NCI-H446 (cell line): ENCODE measurements at regions not wholly inside any gene's neighbourhood (a gene's known extent, or its start where the extent isn't known, plus 50 kb on each side); places are given as distances from the start of the nearest gene placed in this dataset.

Experiments
- DNase-seq, 2 experiments: peaks; one replicate each; lab custom pipeline; 2025; lab: John Stamatoyannopoulos, UW

DNA sequence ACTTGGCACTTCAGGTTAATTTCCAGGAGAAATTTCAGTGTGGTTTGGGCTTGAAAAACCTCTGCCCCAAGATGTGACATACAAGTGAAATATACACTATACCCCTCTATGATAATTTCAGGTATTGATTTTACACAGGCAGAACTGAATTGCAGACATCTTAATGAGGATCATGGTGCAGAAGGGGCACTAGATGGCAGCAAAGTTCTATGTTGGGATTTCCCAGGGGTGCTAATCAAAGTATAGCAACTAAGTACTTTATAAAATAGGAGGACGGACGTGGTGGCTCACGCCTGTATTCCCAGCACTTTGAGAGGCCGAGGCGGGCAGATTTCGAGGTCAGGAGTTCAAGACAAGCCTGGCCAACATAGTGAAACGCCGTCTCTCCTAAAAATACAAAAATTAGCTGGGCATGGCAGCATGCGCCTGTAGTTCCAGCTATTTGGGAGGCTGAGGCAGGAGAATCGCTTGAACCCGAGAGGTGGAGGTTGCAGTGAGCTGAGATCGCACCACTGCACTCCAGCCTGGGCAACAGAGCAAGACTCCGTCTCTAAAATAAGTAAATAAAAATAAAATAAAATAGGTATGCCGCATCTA is 555.7 kb downstream of the ETS1 start:
- peak in 1 of 2 experiments; percentile 46 for DNase-seq

DNA sequence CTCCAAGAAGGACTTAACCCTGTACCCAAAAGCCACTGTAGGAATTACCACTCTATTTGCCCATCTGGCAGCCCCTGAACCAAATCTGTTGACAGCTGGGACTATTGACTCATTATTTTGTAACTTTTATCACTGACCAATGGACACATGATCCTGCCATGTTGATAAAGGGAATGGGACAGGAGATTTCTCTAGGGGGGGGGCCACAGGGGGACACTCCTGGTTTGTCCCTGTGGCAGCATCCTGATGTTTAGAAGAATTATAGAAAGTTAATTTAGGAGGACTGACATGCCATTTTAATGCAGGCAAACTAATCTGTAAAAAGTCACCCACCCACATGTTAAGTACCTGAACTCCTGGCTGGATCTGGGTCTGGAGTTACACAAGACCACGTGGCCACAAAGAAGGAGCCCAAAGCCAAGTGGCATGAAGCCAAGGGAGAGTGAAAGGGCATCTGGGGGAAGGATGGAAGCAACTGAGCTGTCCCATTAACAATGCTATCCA is 558.1 kb downstream of the ETS1 start:
- DNase-seq, result no peak

DNA sequence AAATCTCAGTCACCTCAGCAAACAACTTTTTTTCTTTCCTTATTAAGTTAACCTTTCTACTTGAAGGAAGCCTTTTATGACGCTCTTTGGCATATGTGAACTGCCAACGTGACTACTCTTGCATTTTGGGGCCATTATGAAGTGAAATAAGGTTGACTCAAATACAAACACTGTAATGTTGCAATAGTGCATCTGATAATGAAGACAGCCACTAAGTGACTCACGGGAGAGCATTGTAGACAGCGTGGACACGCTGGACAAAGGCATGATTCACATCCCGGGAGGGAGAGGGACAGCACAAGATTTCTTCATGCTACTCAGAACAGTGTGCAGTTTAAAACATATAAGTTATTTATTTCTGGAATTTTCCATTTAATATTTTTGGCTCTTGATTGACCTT is 560.8 kb downstream of the ETS1 start:
- no peak for DNase-seq

DNA sequence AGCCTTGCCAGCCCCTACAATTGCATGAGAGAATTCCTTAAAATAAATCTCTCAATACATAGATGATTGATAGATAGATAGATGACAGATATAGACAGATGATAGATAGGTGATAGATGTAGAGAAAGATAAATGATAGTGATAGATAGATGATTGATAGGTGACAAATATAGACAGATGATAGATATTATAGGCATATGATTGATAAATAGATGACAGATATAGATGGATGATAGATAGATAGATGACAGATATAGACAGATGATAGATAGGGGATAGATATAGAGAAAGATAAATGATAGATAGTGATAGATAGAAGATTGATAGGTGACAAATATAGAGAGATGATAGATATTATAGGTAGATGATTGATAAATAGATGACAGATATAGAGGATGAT is 564.6 kb downstream of the ETS1 start:
- DNase-seq, result no peak

DNA sequence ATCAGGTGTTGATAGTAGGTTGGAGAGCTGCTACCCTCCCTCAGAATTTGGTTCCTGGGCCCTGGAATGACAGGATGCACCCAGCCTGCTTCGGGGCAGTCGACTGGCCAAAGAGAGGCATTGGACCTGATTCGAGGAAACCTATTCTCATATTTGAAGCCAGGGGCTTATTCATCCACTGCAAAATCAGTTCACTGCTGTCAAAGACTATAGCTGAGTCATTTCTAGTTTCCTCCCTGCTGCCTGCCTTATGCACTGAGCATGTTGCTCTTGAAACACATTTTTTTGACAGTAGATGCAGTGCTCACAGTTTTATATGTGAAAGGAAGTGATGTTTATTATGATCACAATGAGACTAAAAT is 565.4 kb downstream of the ETS1 start:
- no peak for DNase-seq

DNA sequence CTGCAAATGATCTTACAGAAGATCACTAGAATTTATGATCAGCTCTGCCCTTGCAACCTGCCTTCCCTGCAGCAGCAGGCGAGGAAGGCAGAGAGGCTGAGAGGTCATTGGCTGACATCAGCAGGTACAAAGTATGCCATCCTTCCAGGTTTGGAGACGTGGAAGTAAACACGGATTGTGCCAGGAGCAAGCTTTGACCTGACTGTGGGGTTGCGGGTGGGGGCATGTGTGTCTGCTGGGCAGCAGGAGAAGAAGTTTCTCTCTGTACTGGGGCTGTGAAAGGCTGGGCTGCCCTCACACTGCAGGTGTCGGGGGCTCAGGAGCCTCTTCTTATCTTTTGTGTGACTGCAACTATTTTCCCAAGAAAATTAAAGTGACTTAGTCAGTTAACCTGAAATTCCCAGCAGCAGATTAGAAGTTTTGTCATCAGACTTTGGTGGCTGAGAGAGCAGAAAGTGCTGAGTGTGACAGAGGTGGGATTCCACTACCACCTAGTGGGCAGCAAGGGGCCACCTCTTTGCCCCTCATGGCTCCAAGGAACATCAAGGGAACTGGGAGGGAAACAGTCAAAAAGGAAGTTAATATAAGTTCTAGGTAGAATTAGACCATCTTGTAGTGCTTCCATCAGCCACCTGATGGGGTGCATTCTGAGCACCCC is 565.9 kb downstream of the ETS1 start:
- no peak for DNase-seq

DNA sequence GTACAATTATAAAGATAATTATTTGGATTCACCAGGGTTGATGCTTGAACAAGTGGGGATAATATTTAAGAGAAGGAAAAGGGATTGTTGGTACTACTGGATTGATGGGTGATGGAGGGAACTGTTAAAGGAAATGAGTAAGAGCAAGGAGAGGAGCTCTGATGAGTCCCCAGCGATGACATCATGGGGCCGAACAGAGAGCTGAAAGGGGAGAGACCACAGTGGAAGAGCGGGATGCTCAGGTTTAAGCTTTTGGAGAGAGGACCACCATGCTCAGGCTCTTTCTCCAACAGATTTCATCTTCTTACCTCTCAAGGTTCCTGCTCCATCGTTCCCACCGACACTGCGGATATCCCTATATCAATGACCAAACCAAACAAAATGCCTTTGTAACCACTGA is 568.7 kb downstream of the ETS1 start:
- DNase-seq, result no peak

DNA sequence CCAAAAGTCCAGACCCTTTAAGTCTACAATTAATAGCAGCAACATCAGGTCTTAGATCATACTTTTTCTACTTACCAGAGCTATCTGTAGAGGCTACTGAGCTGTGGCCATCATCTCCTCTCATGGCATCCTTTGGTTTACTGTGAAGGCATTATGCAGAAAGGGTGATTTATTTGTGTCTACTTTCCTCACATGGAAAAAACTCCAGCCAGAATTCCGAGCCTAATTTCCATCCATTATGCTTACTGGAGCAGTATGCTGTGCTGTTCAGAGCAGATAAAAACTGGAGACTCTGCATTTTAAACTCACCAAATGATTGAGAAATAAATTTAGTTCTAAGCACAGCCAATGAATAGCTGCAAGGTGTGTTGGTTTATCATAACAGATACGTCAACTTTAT is 581.8 kb downstream of the ETS1 start:
- no peak for DNase-seq

DNA sequence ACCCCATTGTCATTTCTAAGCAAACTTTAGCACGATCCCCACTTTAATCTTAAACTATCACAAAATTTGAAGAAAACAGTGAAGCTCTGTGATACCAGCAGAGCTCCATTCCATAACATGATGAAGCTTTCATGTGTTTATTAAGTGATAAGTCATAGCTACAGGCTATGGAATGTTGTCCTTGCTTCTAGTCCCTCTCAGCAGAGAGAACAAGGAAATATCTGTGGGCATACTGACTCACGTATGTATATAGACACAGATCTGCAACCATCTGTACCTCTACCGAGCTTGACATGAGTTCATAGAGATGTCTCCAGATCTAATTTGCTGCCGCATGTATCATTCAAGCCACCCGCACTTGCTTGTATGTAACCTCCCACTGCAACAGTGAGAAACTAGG is 588.9 kb downstream of the ETS1 start:
- DNase-seq, result no peak

DNA sequence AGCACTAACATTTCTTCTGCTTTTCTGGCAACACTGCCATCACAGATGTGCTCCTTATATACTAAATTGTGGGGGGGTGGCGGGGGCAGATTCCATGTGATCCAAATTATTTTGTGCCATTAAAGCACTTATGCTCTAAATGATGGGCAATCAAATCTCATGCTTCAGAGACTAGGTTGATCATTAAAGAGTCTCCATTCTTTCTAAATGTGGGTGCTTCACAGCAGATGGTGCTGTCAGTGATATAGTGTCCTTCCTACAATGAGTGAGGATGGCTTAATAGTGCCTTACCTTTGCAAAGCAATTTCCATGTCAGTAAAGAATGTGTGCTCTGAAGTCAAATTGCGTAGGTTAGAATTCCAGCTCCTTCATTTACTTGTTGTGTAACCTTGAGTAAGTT is 589.8 kb downstream of the ETS1 start:
- no peak for DNase-seq

DNA sequence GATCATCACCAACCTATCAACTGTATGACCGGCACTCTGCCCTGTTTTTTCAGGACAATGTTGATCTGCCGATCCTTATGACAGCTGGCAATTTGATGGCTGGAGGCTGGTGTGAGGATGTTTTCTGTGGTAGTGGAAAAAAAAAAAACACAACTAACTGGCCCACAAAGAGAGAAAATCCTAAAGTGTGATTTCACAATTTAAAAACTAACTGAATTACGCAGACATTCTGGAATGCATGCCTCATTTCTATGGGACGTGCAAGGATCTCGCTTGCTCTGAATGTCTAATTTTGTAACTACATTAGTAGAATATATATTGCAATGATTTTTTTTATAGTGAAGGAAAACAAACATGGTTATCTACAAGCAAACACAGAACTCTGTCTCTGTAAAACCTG is 590.5 kb downstream of the ETS1 start:
- no peak for DNase-seq

DNA sequence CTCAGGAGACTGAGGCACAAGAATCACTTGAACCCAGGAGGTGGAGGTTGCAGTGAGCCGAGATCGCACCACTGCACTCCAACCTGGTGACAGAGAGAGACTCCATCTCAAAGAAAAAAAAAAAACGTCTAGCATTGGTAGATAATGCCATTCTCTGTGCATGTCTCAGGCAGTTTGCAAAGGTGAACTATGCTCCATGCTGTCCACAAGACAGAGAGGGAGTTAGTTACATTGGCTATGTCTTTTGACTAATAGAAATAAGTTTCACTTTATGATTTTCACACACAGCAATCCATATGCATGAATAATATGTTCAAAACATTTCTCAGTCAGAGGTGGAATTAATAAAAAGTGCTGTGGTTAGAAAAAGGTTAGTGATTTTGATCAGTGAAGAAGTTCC is 591.4 kb downstream of the ETS1 start:
- DNase-seq, result no peak

DNA sequence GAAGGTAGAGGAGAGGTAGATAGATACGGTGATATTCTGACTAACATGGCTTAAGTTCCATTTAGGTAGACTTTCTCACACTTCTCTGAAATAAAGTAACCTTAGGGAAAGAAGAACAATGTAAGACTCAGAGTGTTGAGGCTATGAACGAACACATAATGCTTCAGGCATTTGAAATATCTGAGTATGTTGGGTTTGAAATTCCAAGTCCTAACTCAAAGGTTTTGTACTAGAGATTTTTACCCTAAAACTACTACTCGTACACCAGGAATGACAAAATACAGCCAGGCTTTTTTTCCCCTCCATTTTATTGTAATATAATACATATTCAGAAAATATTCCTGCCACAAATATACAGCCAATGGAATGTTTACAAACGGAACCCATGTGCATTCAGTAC is 592.6 kb downstream of the ETS1 start:
- DNase-seq, result no peak

DNA sequence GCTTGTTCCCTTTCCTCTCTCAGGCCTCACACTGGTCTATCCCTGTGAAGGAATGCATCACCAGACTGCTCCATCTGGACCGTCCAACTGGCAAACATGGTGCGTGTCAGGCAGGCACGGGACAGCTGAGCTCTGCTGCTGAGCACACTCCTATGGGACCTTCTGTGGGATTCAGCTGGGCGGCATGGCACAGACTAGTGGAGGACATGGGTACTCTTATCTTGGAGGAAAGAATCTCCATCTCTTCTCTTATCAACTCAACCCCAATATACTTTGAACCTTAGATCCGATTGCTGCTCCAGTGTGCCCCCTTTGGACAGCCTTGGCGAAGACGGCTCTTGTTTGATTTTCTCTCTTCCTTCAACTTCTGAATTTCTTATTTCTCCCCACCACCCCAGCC is 593.6 kb downstream of the ETS1 start:
- DNase-seq, result no peak

DNA sequence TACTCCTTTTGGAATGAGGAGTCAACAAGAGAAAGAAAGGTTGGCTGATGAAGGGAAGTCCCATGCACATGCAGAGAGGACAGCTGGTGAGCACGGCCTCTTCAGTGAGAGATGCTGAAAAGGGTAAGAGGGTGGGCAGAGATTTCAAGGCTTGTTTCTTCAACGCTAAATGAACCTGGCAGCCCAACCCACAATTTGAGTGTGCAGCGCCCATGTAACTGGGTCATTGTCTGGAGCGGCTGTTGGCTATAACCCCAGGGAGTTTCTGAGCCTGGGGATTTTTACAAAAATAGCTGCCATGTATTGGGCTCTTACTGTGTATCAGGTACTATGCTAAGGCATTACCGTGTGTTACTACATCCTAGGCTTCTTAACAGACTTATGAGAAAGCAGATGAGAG is 594.1 kb downstream of the ETS1 start:
- no peak for DNase-seq

DNA sequence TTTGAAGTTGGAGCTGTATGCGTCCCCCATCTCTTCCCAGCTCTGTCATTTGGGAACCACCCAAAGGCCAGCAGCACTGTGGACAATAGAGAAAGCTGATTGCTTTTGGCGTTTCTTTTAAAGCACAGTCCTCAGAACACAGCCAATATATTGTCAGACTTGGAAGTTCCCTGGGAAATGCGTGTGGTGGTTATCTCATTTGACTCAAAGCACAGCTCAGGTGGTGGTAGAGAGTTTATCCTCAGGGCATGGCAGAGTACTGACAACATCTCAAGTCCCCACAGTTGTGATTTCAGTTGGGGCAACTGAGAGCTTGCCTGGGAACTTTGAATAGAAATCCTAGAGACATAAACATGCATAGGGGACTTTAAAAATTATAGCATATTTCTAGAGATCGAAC is 601.3 kb downstream of the ETS1 start:
- DNase-seq, result no peak

DNA sequence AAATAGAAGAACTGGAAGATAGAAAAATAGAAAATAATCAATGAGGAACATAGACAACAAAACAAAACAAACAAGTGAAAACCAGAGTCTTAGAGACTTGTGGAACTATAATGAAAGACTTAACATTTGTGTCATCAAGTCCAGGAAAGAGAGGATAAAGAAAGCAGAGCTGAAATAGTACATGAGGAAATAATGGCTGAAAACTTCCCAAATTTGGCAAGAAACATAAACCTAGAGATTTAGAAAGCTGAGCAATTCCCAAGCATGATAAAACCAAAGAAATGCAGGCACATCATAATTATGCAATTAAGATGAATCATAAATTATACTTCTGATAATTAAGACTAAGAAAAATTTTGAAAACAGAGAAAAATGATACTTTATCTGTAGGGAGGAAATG is 614.5 kb downstream of the ETS1 start:
- no peak for DNase-seq

DNA sequence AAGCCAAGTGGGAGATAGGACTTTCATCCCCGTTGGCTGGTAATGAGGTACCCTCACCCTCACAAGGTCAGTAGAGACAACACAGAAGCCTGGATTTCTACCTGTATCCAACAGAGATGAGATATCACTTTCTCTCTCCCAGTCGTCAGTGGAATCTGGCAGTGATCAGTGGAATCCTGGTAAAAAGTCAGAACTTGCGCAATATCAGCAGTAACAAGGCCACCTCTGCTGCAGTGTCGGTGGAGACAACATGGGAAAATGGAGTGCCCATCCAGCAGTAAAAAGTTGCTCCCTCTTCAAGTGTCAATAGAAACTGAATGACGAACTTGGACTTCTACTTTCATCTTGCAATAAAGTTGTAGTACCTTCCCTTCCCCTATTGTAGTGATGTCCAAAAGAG is 615.9 kb downstream of the ETS1 start:
- DNase-seq, result no peak

DNA sequence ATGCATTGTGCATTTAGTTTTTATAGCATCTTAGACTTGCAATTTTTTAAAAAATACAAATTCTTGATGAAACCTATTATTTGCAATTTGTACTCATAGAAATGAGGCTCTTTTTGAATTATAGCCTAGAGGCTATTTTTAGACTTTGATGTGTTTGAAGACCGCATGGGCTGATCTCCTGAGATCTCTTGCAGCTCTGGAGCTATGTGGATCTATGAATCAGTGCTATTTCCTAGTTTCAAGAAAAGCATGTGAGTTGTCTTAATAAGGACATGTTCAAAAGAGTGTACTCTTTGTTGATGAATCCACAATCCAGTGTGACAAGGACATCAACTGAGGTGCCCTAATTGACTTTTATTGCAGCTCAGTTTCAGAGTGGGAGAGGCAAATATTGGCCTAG is 620.5 kb downstream of the ETS1 start:
- DNase-seq, result no peak

DNA sequence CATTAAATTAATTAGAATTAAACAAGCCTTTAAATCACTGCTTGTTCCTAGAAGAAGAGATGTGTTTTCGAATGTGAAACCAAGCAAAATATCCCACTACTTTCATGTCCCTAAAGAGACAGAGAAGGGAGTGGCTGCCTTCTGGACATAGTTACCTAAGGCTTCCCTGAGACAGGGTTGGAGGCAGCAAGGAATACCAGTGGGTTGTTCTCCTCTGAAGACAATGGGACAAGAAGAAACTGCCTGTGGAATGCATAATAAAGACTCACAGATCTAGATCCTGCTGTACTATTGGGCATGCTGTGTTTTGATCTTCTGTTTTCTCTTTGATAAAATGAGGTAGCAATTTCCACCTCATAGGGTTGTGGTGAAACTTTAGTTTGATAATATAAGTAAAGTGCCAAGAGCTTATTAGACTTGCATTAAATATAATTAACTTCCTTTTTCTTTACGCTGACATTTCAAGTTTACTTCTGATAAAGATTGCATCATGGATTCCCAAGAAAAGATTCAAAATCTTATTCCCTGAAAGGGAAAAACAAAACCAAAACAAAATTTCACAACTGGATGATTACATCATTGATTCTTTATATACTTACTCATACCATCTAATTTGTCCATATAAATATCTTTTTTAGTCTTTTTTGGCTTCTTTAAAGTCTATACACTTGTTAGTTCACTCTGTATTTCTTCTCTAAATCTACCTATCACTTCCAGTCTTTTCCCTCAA is 621.3 kb downstream of the ETS1 start:
- no peak for DNase-seq

DNA sequence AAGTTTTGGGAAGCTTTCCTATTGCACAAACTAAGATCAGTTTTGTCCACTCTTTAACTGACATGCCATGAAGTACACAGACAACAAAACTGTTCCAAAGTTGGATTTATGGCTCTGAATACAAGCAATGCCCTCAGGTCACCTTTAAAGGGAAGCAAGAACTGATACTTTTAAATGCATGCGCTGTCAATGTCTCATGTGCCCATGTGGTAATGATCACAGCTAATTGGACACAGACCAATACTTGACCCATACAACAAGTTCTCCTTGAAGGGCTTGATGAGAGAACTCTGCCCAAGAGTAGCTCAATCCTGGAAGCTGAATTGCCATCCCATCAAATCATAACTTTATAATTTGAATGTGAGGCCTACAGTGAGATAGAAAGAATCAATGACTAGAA is 624.9 kb downstream of the ETS1 start:
- DNase-seq, result no peak

DNA sequence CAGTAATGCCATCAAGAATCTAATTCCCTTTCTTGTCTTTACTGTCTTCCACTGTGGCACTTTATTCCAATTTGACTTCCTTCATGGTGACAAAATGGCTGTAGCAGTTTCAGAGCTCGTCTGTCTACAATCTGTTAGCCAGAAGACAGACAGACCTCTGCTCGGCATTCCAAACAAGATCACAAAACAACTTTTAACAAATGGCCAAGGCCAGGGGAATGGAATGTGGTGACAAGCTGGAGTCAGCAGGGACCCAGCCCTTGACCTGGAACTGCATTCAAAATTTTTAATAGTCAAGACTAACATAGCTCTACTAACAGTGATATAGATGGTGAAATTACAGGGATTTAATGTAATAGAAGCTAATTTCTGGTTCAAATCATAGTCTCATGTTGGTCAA is 637.2 kb downstream of the ETS1 start:
- DNase-seq, result no peak

DNA sequence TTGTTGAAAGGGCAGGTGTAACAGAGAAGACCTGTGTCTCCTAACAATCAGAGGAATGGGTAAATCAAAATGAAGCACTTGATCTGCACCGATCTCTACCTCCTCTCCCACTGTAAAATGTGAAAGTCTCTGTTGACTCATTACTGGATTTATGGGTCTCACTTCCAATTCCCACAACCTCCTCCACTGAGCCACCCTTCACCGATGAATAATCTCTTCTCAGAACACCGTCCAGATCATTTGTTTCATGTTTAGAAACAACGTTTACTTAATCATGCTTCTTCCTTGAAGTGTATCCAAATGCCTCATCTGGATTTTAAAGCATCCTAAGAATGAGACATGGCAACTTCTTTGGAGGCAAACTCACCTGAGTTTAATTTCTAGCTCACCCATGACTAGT is 643.6 kb downstream of the ETS1 start:
- DNase-seq, result no peak

DNA sequence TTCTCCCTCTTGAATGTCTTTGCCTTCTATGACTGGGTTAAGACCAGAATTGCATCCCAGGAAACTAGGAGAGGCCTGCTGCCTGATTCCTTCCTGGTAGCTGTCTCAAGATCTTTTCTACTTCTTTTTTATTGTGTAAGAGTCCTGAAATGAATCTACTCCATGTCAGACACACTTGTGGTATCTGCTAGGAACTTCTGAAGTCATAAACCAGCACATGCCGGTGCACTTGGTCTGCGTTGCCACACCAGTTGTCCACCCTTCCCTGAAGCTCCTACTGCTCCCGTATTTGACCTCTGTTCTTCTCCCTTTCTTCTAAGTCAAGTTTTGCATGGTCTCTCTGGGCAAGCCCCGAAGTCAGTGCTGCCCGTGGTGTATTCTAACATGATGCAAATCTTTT is 644.2 kb downstream of the ETS1 start:
- DNase-seq, result no peak
